GM12892 (cell line): ENCODE measurements at regions not wholly inside any gene's neighbourhood (a gene's known extent, or its start where the extent isn't known, plus 50 kb on each side); places are given as distances from the start of the nearest gene placed in this dataset.

Experiments
- POLR2A ChIP-seq: IDR thresholded peaks from 2 replicates; pipeline ENCODE4 v1.6.1; 2011; ENCODE audit warnings: low read depth, low read length, control low read depth
- POLR2AphosphoS5 ChIP-seq: IDR thresholded peaks from 2 replicates; pipeline ENCODE4 v1.6.1; 2011; ENCODE audit warnings: low read depth, low read length, control low read depth

- TF ChIP-seq POLR2A: no peak
- TF ChIP-seq POLR2AphosphoS5: no peak
Measured at GRCh38 chr20:60727425-60727824, 524.6 kb upstream of the CDH4 start.
